ENCODE measurements at regions not wholly inside any gene's neighbourhood (a gene's known extent, or its start where the extent isn't known, plus 50 kb on each side); places are given as distances from the start of the nearest gene placed in this dataset.

- Histone ChIP-seq H3K9ac (ENCODE audit: low read length) (no peak overlapping the region), H3K36me3 (ENCODE audit: insufficient read depth, low read length) (no peaks in the 10 kb centered on the region), H3K9me3 (ENCODE audit: low read length) (no peaks in the 10 kb centered on the region), H3K27ac (ENCODE audit: low read length) (no peak overlapping the region), H3K4me2 (ENCODE audit: low read length) (no peak overlapping the region), H3K79me2 (replicated peaks; ENCODE audit: insufficient read depth, low read length) (no peaks in the 10 kb centered on the region), H4K20me1 (ENCODE audit: insufficient read depth) (no peaks in the 10 kb centered on the region), H2AFZ (ENCODE audit: low read depth, low read length) (no peak overlapping the region), H3K9me2 (ENCODE audit: insufficient read depth, low read length) (no peaks in the 10 kb centered on the region), H3F3A (ENCODE audit: insufficient read depth, low read length, poor library complexity, severe bottlenecking) (no peaks in the 10 kb centered on the region), H3K27me3 (ENCODE audit: insufficient read depth, low read depth, low read length) (no peaks in the 10 kb centered on the region), H3K4me3 (ENCODE audit: low read length) (no peak overlapping the region)
- TF ChIP-seq CTCF (IDR thresholded peaks at IDR 0.05; ENCODE audit: poor library complexity, severe bottlenecking) = no peak
- TF ChIP-seq MXI1 (conservative IDR thresholded peaks at IDR 0.05; ENCODE audit: poor library complexity, severe bottlenecking) = no peak
- no peak for TF ChIP-seq REST (IDR thresholded peaks at IDR 0.05; ENCODE audit: borderline replicate concordance)
- TF ChIP-seq SMC3 (conservative IDR thresholded peaks at IDR 0.05; ENCODE audit: poor library complexity) = no peak
- no peak for TF ChIP-seq RAD21 (conservative IDR thresholded peaks at IDR 0.05)
- no peak for TF ChIP-seq POLR2AphosphoS5 (IDR thresholded peaks at IDR 0.05)
These were observed 532.9 kb upstream of the ID2 start for GRCh38 chr2:8149007-8149405.

- Histone ChIP-seq H3K4me3 (ENCODE audit: low read length) (no peak overlapping the region), H4K20me1 (ENCODE audit: insufficient read depth) (no peaks in the 10 kb centered on the region), H3F3A (ENCODE audit: insufficient read depth, low read length, poor library complexity, severe bottlenecking) (no peaks in the 10 kb centered on the region), H3K79me2 (replicated peaks; ENCODE audit: insufficient read depth, low read length) (no peaks in the 10 kb centered on the region), H3K9me2 (ENCODE audit: insufficient read depth, low read length) (no peaks in the 10 kb centered on the region), H3K36me3 (ENCODE audit: insufficient read depth, low read length) (no peaks in the 10 kb centered on the region), H3K4me2 (ENCODE audit: low read length) (no peak overlapping the region), H3K9ac (ENCODE audit: low read length) (no peak overlapping the region), H3K27ac (ENCODE audit: low read length) (no peak overlapping the region), H3K9me3 (ENCODE audit: low read length) (no peaks in the 10 kb centered on the region), H3K27me3 (ENCODE audit: insufficient read depth, low read depth, low read length) (no peaks in the 10 kb centered on the region), H2AFZ (ENCODE audit: low read depth, low read length) (no peak overlapping the region)
- TF ChIP-seq REST (IDR thresholded peaks at IDR 0.05; ENCODE audit: borderline replicate concordance) = no peak
- no peak for TF ChIP-seq EZH2 (IDR thresholded peaks at IDR 0.05; ENCODE audit: borderline replicate concordance, insufficient read depth, low read length, poor library complexity, severe bottlenecking)
- no peak for TF ChIP-seq POLR2AphosphoS5 (IDR thresholded peaks at IDR 0.05)
- no peak for TF ChIP-seq EP300 (conservative IDR thresholded peaks at IDR 0.05; ENCODE audit: poor library complexity, severe bottlenecking)
- no peak for TF ChIP-seq RAD21 (conservative IDR thresholded peaks at IDR 0.05)
- no peak for TF ChIP-seq MXI1 (conservative IDR thresholded peaks at IDR 0.05; ENCODE audit: poor library complexity, severe bottlenecking)
- no peak for TF ChIP-seq TAF1 (IDR thresholded peaks at IDR 0.05; ENCODE audit: low read depth)
These were observed 531.8 kb upstream of the ID2 start for GRCh38 chr2:8149985-8150539.

Data from neural cell (in vitro differentiated cells).